Uterus (tissue), 2 donors: ENCODE measurements at regions not wholly inside any gene's neighbourhood (a gene's known extent, or its start where the extent isn't known, plus 50 kb on each side); places are given as distances from the start of the nearest gene placed in this dataset.

Experiments
- POLR2A ChIP-seq, 2 donors: fragments of 450-650 bp; IDR thresholded peaks; one replicate each; pipeline ENCODE4 v1.6.1; 2016; ENCODE audit warnings: antibody characterized with exemption in 2 of 2, mild to moderate bottlenecking in 1 of 2, moderate library complexity in 1 of 2
- TF ChIP-seq, protein P1 (sequence below), 4 experiments: fragments of 200-600 bp in 2 of 4; fragments of 450-650 bp in 2 of 4; sonication (generic) in 2 of 4; IDR thresholded peaks; one replicate each; pipeline ENCODE4 v1.5.1; 2016 to 2019; ENCODE audit warnings: antibody characterized with exemption in 4 of 4, mild to moderate bottlenecking in 2 of 4, moderate library complexity in 1 of 4

- TF ChIP-seq, protein P1, sequence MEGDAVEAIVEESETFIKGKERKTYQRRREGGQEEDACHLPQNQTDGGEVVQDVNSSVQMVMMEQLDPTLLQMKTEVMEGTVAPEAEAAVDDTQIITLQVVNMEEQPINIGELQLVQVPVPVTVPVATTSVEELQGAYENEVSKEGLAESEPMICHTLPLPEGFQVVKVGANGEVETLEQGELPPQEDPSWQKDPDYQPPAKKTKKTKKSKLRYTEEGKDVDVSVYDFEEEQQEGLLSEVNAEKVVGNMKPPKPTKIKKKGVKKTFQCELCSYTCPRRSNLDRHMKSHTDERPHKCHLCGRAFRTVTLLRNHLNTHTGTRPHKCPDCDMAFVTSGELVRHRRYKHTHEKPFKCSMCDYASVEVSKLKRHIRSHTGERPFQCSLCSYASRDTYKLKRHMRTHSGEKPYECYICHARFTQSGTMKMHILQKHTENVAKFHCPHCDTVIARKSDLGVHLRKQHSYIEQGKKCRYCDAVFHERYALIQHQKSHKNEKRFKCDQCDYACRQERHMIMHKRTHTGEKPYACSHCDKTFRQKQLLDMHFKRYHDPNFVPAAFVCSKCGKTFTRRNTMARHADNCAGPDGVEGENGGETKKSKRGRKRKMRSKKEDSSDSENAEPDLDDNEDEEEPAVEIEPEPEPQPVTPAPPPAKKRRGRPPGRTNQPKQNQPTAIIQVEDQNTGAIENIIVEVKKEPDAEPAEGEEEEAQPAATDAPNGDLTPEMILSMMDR (IDR thresholded peaks at IDR 0.05) = no peak
- no peak for TF ChIP-seq POLR2A (IDR thresholded peaks at IDR 0.05)
These were observed 847.3 kb upstream of the SOX11 start for GRCh38 chr2:4844881-4845280.
